Lung (tissue), 11 donors: ENCODE measurements at regions not wholly inside any gene's neighbourhood (a gene's known extent, or its start where the extent isn't known, plus 50 kb on each side); places are given as distances from the start of the nearest gene placed in this dataset.

Experiments used
- ATAC-seq: fragments of 200-7000 bp; cut with Tn5 transposase; one replicate; pipeline ENCODE4 v1.9.1; 2020; ENCODE audit warnings: moderate number of reproducible peaks; ENCODE audit not compliant: insufficient read depth, low FRiP score
- DNase-seq, 3 donors: peaks; one replicate each; pipeline ENCODE4 v3.0.0-alpha.2; 2013 to 2017
- H3K27ac ChIP-seq, 2 donors: one replicate each; pipeline ENCODE4 v1.5.1; 2013; ENCODE audit warnings: mild to moderate bottlenecking in 2 of 2, moderate library complexity in 2 of 2, control low read depth in 1 of 2, inconsistent platforms in 1 of 2, low read depth in 1 of 2, low read length in 1 of 2
- H3K27me3 ChIP-seq, 3 donors: one replicate each; pipeline ENCODE4 v1.5.1; 2013; ENCODE audit warnings: low read length in 2 of 3; ENCODE audit not compliant: control insufficient read depth in 3 of 3, insufficient read depth in 3 of 3
- H3K36me3 ChIP-seq, 4 donors: one replicate each; pipeline ENCODE4 v1.5.1; 2013; ENCODE audit warnings: low read length in 4 of 4, mild to moderate bottlenecking in 1 of 4, moderate library complexity in 1 of 4; ENCODE audit not compliant: control insufficient read depth in 4 of 4, insufficient read depth in 4 of 4
- H3K4me1 ChIP-seq, 5 donors: one replicate each; pipeline ENCODE4 v1.5.1; 2013; ENCODE audit warnings: low read length in 5 of 5, mild to moderate bottlenecking in 2 of 5, moderate library complexity in 1 of 5; ENCODE audit not compliant: control insufficient read depth in 5 of 5, insufficient read depth in 5 of 5
- H3K4me3 ChIP-seq: one replicate; pipeline ENCODE4 v1.5.1; 2013; ENCODE audit warnings: mild to moderate bottlenecking, control low read depth, moderate library complexity
- H3K9ac ChIP-seq, 2 donors: one replicate each; pipeline ENCODE4 v1.5.1; 2013; ENCODE audit warnings: low read length in 2 of 2, control low read depth in 1 of 2; ENCODE audit not compliant: insufficient read depth in 1 of 2
- H3K9me3 ChIP-seq, 4 donors: one replicate each; pipeline ENCODE4 v1.5.1; 2013; ENCODE audit warnings: low read length in 3 of 4, mild to moderate bottlenecking in 1 of 4, moderate library complexity in 1 of 4; ENCODE audit not compliant: control insufficient read depth in 4 of 4, insufficient read depth in 3 of 4
- WGBS, 2 donors: extraction: QIAGEN DNeasy Blood & Tissue Kit; methylation state at CpG; one replicate each; pipeline ENCODE4 v1.1.7; 2013; 5-methylcytosine and 5-hydroxymethylcytosine counted together
- TF ChIP-seq, protein P1 (sequence below): IDR thresholded peaks from 2 replicates; pipeline ENCODE4 v1.5.1; 2012; ENCODE audit warnings: mild to moderate bottlenecking; ENCODE audit errors: control extremely low read depth, extremely low read depth
- donor health status: control.
- donor health status: control.
- donor health status: Bipolar disorder and iron deficiency.
- donor health status: healthy.
- donor health status: DM: yes; HTN: yes; CAD: no.

- Histone ChIP-seq H3K9ac (no peak overlapping the region), H3K9me3 (peaks cover 0 to 2% (median 0%) of the 10 kb centered on the region in 4 donors), H3K27ac (no peak overlapping the region), H3K4me1 (peaks cover 0 to 5% (median 0%) of the 10 kb centered on the region in 5 donors), H3K4me3 (no peak overlapping the region), H3K36me3 (no peaks in the 10 kb centered on the region), H3K27me3 (peaks cover 0 to 3% (median 0%) of the 10 kb centered on the region in 3 donors)
- WGBS, 2 donors: 85 to 86% methylated on average over 13 of the region's 13 CpGs
- ATAC-seq (no peak), DNase-seq (no peak)
- TF ChIP-seq, protein P1, sequence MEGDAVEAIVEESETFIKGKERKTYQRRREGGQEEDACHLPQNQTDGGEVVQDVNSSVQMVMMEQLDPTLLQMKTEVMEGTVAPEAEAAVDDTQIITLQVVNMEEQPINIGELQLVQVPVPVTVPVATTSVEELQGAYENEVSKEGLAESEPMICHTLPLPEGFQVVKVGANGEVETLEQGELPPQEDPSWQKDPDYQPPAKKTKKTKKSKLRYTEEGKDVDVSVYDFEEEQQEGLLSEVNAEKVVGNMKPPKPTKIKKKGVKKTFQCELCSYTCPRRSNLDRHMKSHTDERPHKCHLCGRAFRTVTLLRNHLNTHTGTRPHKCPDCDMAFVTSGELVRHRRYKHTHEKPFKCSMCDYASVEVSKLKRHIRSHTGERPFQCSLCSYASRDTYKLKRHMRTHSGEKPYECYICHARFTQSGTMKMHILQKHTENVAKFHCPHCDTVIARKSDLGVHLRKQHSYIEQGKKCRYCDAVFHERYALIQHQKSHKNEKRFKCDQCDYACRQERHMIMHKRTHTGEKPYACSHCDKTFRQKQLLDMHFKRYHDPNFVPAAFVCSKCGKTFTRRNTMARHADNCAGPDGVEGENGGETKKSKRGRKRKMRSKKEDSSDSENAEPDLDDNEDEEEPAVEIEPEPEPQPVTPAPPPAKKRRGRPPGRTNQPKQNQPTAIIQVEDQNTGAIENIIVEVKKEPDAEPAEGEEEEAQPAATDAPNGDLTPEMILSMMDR: no peak
Measured at GRCh38 chr22:48921411-48921903, 906.2 kb downstream of the BRD1 start.

DNA sequence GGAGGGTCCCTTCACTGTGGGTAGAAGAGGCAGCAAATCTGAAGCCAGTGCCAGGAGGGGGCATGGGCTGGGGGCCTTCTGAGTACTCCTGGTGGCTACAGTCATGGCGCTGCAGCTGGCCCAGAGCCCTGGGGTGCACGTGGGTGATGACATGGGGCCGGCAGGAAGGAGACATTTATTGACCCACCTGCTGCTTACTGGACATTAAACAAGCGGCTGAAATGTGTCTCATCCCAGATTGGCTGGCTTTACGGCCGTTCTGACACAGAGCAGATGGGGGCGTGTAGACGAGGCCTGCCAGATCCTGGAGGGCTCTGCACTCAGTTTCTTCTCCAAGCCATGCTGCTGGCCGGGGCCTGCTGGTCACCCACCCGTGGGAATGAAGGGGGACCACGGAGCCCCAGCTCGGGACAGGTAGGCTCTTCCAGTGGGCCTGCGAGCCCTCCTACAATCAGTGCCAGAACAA is 906.9 kb downstream of the BRD1 start:
- ATAC-seq: no peak
- DNase-seq: no peak
- TF ChIP-seq, protein P1: no peak

GRCh38 chr22:48919851-48920589 is 907.7 kb downstream of the BRD1 start:
- ATAC-seq (no peak), DNase-seq (no peak)
- no peaks in the 10 kb centered on the region for H3K27me3 ChIP-seq
- H3K9me3 ChIP-seq: no peaks in the 10 kb centered on the region
- TF ChIP-seq, protein P1: no peak
- no peak overlapping the region for H3K4me3 ChIP-seq
- no peaks in the 10 kb centered on the region for H3K36me3 ChIP-seq
- H3K27ac ChIP-seq: no peak overlapping the region
- no peak overlapping the region for H3K9ac ChIP-seq
- peaks cover 0 to 5% (median 0%) of the 10 kb centered on the region in 5 donors for H3K4me1 ChIP-seq
- WGBS, 2 donors: 72 to 80% methylated on average over 17 of the region's 17 CpGs

More for the DNA sequence above, 906.9 kb downstream of the BRD1 start:
- no peaks in the 10 kb centered on the region for H3K36me3 ChIP-seq
- peaks cover 0 to 2% (median 0%) of the 10 kb centered on the region in 4 donors for H3K9me3 ChIP-seq
- no peak overlapping the region for H3K27ac ChIP-seq
- no peak overlapping the region for H3K4me3 ChIP-seq
- H3K9ac ChIP-seq: no peak overlapping the region
- peaks cover 0 to 5% (median 0%) of the 10 kb centered on the region in 5 donors for H3K4me1 ChIP-seq
- WGBS, 2 donors: 56 to 64% methylated on average over 13 of the region's 13 CpGs
- no peaks in the 10 kb centered on the region for H3K27me3 ChIP-seq
